ENCODE measurements at regions not wholly inside any gene's neighbourhood (a gene's known extent, or its start where the extent isn't known, plus 50 kb on each side); places are given as distances from the start of the nearest gene placed in this dataset.

- TF ChIP-seq EZH2 (IDR thresholded peaks at IDR 0.05; ENCODE audit: borderline replicate concordance, low read depth, low read length, poor library complexity, severe bottlenecking) (no peak), CTCF (conservative IDR thresholded peaks at IDR 0.05; ENCODE audit: low read depth, low read length) (no peak)
- BruUV-seq (replicated peaks), result no TSS peak
- no peaks in the 10 kb centered on the region for H3K27me3 ChIP-seq (replicated peaks; ENCODE audit: insufficient read depth, low read depth, low read length, poor library complexity)
- no peaks in the 10 kb centered on the region for H3K36me3 ChIP-seq (ENCODE audit: insufficient read depth, low read length, poor library complexity, severe bottlenecking)
- H3K9me3 ChIP-seq (ENCODE audit: low read depth, low read length, poor library complexity, severe bottlenecking), result no peaks in the 10 kb centered on the region
- ChIA-PET POLR2A (ENCODE audit: low non-redundant PET) (no interaction called here), CTCF (no interaction called here)
- H3K4me3 ChIP-seq (ENCODE audit: low read depth, low read length, poor library complexity, severe bottlenecking), result no peak overlapping the region
- H3K27ac ChIP-seq (ENCODE audit: low read depth, low read length, poor library complexity, severe bottlenecking), result no peak overlapping the region
- H3K4me1 ChIP-seq (ENCODE audit: insufficient read depth, low read length, poor library complexity, severe bottlenecking), result peaks cover 34% of the 10 kb centered on the region
- intact Hi-C loops (cut with micrococcal nuclease; ENCODE audit: unreplicated experiment), result no loop called here
- DNase-seq (ENCODE audit: low spot score), result peak; percentile 10
These were observed 138.8 kb upstream of the BANK1 start for GRCh38 chr4:101651778-101652177.

GRCh38 chr4:101649790-101650515, 140.6 kb upstream of the BANK1 start:
- no TSS peak for BruUV-seq (replicated peaks)
- no peaks in the 10 kb centered on the region for H3K36me3 ChIP-seq (ENCODE audit: insufficient read depth, low read length, poor library complexity, severe bottlenecking)
- intact Hi-C loops (cut with micrococcal nuclease; ENCODE audit: unreplicated experiment), result no loop called here
- H3K4me1 ChIP-seq (ENCODE audit: insufficient read depth, low read length, poor library complexity, severe bottlenecking), result peaks cover 34% of the 10 kb centered on the region
- ChIA-PET POLR2A (ENCODE audit: low non-redundant PET) (interaction anchor here (0.6 kb wide), 2 partner anchors 24 to 660 kb away, joined by 3 to 7 read pairs; no protein-coding TSS in a partner anchor), CTCF (no interaction called here)
- peak; percentile 67 for DNase-seq (ENCODE audit: low spot score)
- no peaks in the 10 kb centered on the region for H3K9me3 ChIP-seq (ENCODE audit: low read depth, low read length, poor library complexity, severe bottlenecking)
- TF ChIP-seq CTCF (conservative IDR thresholded peaks at IDR 0.05; ENCODE audit: low read depth, low read length) (no peak), EZH2 (IDR thresholded peaks at IDR 0.05; ENCODE audit: borderline replicate concordance, low read depth, low read length, poor library complexity, severe bottlenecking) (no peak)
- peak overlapping the region; percentile 45 for H3K27ac ChIP-seq (ENCODE audit: low read depth, low read length, poor library complexity, severe bottlenecking)
- H3K27me3 ChIP-seq (replicated peaks; ENCODE audit: insufficient read depth, low read depth, low read length, poor library complexity), result no peaks in the 10 kb centered on the region
- H3K4me3 ChIP-seq (ENCODE audit: low read depth, low read length, poor library complexity, severe bottlenecking), result no peak overlapping the region

GRCh38 chr4:101647710-101648034, 142.9 kb upstream of the BANK1 start:
- intact Hi-C loops (cut with micrococcal nuclease; ENCODE audit: unreplicated experiment), result loop anchor here (1.0 kb wide), 1 partner anchor 323 kb away; no protein-coding TSS in a partner anchor
- no peak overlapping the region for H3K4me3 ChIP-seq (ENCODE audit: low read depth, low read length, poor library complexity, severe bottlenecking)
- POLR2A ChIA-PET (ENCODE audit: low non-redundant PET), result no interaction called here
- no peaks in the 10 kb centered on the region for H3K36me3 ChIP-seq (ENCODE audit: insufficient read depth, low read length, poor library complexity, severe bottlenecking)
- H3K9me3 ChIP-seq (ENCODE audit: low read depth, low read length, poor library complexity, severe bottlenecking), result no peaks in the 10 kb centered on the region
- TF ChIP-seq CTCF (conservative IDR thresholded peaks at IDR 0.05; ENCODE audit: low read depth, low read length) (no peak), EZH2 (IDR thresholded peaks at IDR 0.05; ENCODE audit: borderline replicate concordance, low read depth, low read length, poor library complexity, severe bottlenecking) (no peak)
- no peaks in the 10 kb centered on the region for H3K27me3 ChIP-seq (replicated peaks; ENCODE audit: insufficient read depth, low read depth, low read length, poor library complexity)
- peak overlapping the region; percentile 56 for H3K27ac ChIP-seq (ENCODE audit: low read depth, low read length, poor library complexity, severe bottlenecking)
- CTCF ChIA-PET, result no interaction called here
- no TSS peak for BruUV-seq (replicated peaks)
- peaks cover 34% of the 10 kb centered on the region for H3K4me1 ChIP-seq (ENCODE audit: insufficient read depth, low read length, poor library complexity, severe bottlenecking)
- peak; percentile 72 for DNase-seq (ENCODE audit: low spot score)

All from A673 (cell line).